H1 (cell line): ENCODE measurements at regions not wholly inside any gene's neighbourhood (a gene's known extent, or its start where the extent isn't known, plus 50 kb on each side); places are given as distances from the start of the nearest gene placed in this dataset.

ENCODE experiments used
- CTCF ChIA-PET: fragments of 300-600 bp; sonication (Branson Sonifier 250); formaldehyde crosslinking; loops from one replicate; lab custom pipeline; 2021; ENCODE audit not compliant: partially characterized antibody; lab: Charles Lee
- POLR2A ChIA-PET: fragments of 300-600 bp; sonication (Branson Sonifier 250); formaldehyde crosslinking; loops from one replicate; lab custom pipeline; 2021; ENCODE audit warnings: inconsistent platforms; ENCODE audit not compliant: partially characterized antibody; lab: Charles Lee
- DNase-seq, 2 experiments: peaks; one replicate each; pipeline versions ENCODE4 v3.0.0 to v3.0.0-alpha.2; 2010 to 2022; ENCODE audit warnings: low spot score in 2 of 2, low read depth in 1 of 2, mixed read lengths in 1 of 2
- FAIRE-seq: peaks from 2 replicates; lab custom pipeline; 2011; peaks lifted over from hg19 to GRCh38; lab: Jason Lieb, UNC
- H2AFZ ChIP-seq: 2 replicates; pipeline ENCODE4 v1.8.1; 2012; ENCODE audit warnings: low read length, inconsistent platforms
- H2AK5ac ChIP-seq: 2 replicates; pipeline ENCODE4 v1.6.1; 2013; ENCODE audit warnings: low read depth, low read length
- H2BK120ac ChIP-seq: replicated peaks from 2 replicates; pipeline ENCODE3; 2013; ENCODE audit warnings: low read depth, low read length, inconsistent platforms
- H2BK12ac ChIP-seq: 2 replicates; pipeline ENCODE4 v1.6.1; 2013; ENCODE audit warnings: low read depth, low read length
- H2BK15ac ChIP-seq: 2 replicates; pipeline ENCODE4 v1.6.1; 2013; ENCODE audit warnings: low read length
- H2BK20ac ChIP-seq: 2 replicates; pipeline ENCODE4 v1.6.1; 2013; ENCODE audit warnings: low read length
- H2BK5ac ChIP-seq: 2 replicates; pipeline ENCODE4 v1.6.1; 2013; ENCODE audit warnings: low read depth, low read length
- H3K14ac ChIP-seq: 2 replicates; pipeline ENCODE4 v1.6.1; 2013; ENCODE audit warnings: inconsistent platforms; ENCODE audit not compliant: insufficient read length
- H3K18ac ChIP-seq: 2 replicates; pipeline ENCODE4 v1.6.1; 2013; ENCODE audit warnings: low read length; ENCODE audit errors: extremely low read depth
- H3K23ac ChIP-seq: 2 replicates; pipeline ENCODE4 v1.6.1; 2013; ENCODE audit warnings: inconsistent platforms; ENCODE audit not compliant: insufficient read length
- H3K23me2 ChIP-seq: 2 replicates; pipeline ENCODE4 v1.6.1; 2013; ENCODE audit warnings: low read depth, low read length
- H3K27ac ChIP-seq: 2 replicates; pipeline ENCODE4 v1.6.1; 2011; ENCODE audit warnings: low read depth, low read length, inconsistent platforms
- H3K27me3 ChIP-seq, 4 experiments: replicated peaks in 1 of 4; 1 replicate in 1 of 4; 2 replicates in 3 of 4; pipeline versions ENCODE4 v1.6.1 to v1.8.1; 2011 to 2013; ENCODE audit warnings: low read length in 3 of 4, mild to moderate bottlenecking in 3 of 4, inconsistent platforms in 2 of 4, mixed read lengths in 2 of 4, moderate library complexity in 1 of 4; ENCODE audit not compliant: control insufficient read depth in 3 of 4, insufficient read depth in 3 of 4; ENCODE audit errors: extremely low read depth in 1 of 4
- H3K36me3 ChIP-seq, 4 experiments: 2 replicates each; pipeline versions ENCODE4 v1.6.1 to v1.8.1; 2011 to 2013; ENCODE audit warnings: mild to moderate bottlenecking in 4 of 4, low read length in 3 of 4, moderate library complexity in 2 of 4, control low read depth in 1 of 4, inconsistent platforms in 1 of 4; ENCODE audit not compliant: insufficient read depth in 4 of 4, control insufficient read depth in 2 of 4
- H3K4ac ChIP-seq: replicated peaks from 2 replicates; pipeline ENCODE3; 2013; ENCODE audit warnings: low read length, low read depth, mixed read lengths, inconsistent platforms; ENCODE audit not compliant: insufficient read length
- H3K4me1 ChIP-seq, 4 experiments: replicated peaks in 1 of 4; 1 replicate in 1 of 4; 2 replicates in 3 of 4; pipeline versions ENCODE4 v1.6.1 to v1.8.1; 2011 to 2013; ENCODE audit warnings: low read length in 3 of 4, inconsistent platforms in 2 of 4, mixed read lengths in 1 of 4; ENCODE audit not compliant: insufficient read depth in 4 of 4, control insufficient read depth in 3 of 4
- H3K4me2 ChIP-seq, 2 experiments: 2 replicates each; pipeline versions ENCODE4 v1.6.1 to v1.8.1; 2011 to 2013; ENCODE audit warnings: low read depth in 2 of 2, low read length in 2 of 2, control low read depth in 1 of 2, inconsistent platforms in 1 of 2, mild to moderate bottlenecking in 1 of 2; ENCODE audit not compliant: insufficient read depth in 1 of 2
- H3K4me3 ChIP-seq, 4 experiments: fragments of 200-600, 300-600 bp in 1 of 4; sonication (generic), shearing (Covaris generic), sonication (Bioruptor Twin) in 1 of 4; 2 replicates each; pipeline versions ENCODE4 v1.5.1 to v1.8.1; 2011 to 2016; ENCODE audit warnings: low read length in 4 of 4, low read depth in 3 of 4, control low read depth in 2 of 4, inconsistent platforms in 2 of 4, mild to moderate bottlenecking in 2 of 4, mixed read lengths in 1 of 4, moderate library complexity in 1 of 4; ENCODE audit not compliant: insufficient read depth in 2 of 4; ENCODE audit errors: extremely low read depth in 1 of 4
- H3K56ac ChIP-seq: replicated peaks from 2 replicates; pipeline ENCODE3; 2013; ENCODE audit warnings: low read depth, mild to moderate bottlenecking, mixed read lengths, low read length, inconsistent platforms; ENCODE audit not compliant: insufficient read length
- H3K79me1 ChIP-seq: 2 replicates; pipeline ENCODE4 v1.6.1; 2013; ENCODE audit warnings: low read depth, low read length, control low read depth
- H3K79me2 ChIP-seq, 2 experiments: 2 replicates each; pipeline versions ENCODE4 v1.6.1 to v1.8.1; 2012 to 2013; ENCODE audit warnings: low read length in 2 of 2, mild to moderate bottlenecking in 2 of 2, inconsistent platforms in 1 of 2; ENCODE audit not compliant: insufficient read depth in 2 of 2, control insufficient read depth in 1 of 2
- H3K9ac ChIP-seq, 4 experiments: replicated peaks in 1 of 4; 1 replicate in 1 of 4; 2 replicates in 3 of 4; pipeline versions ENCODE4 v1.6.1 to v1.8.1; 2011 to 2013; ENCODE audit warnings: low read depth in 3 of 4, low read length in 3 of 4, control low read depth in 2 of 4, mild to moderate bottlenecking in 2 of 4, moderate library complexity in 2 of 4, inconsistent platforms in 1 of 4; ENCODE audit errors: extremely low read depth in 1 of 4
- H3K9me3 ChIP-seq, 2 experiments: 2 replicates each; pipeline versions ENCODE4 v1.6.1 to v1.8.1; 2012 to 2013; ENCODE audit warnings: mild to moderate bottlenecking in 2 of 2, moderate library complexity in 2 of 2, control low read depth in 1 of 2, inconsistent platforms in 1 of 2, low read depth in 1 of 2, low read length in 1 of 2, mixed read lengths in 1 of 2; ENCODE audit not compliant: insufficient read depth in 2 of 2
- H4K20me1 ChIP-seq, 2 experiments: replicated peaks in 1 of 2; 2 replicates each; pipeline versions ENCODE3 to v1.8.1; 2011 to 2013; ENCODE audit warnings: inconsistent platforms in 2 of 2, low read length in 2 of 2, mild to moderate bottlenecking in 1 of 2; ENCODE audit not compliant: insufficient read depth in 2 of 2, control insufficient read depth in 1 of 2
- H4K5ac ChIP-seq: 2 replicates; pipeline ENCODE4 v1.6.1; 2013; ENCODE audit warnings: low read length, low read depth, mixed read lengths, inconsistent platforms; ENCODE audit not compliant: insufficient read length
- H4K8ac ChIP-seq: 2 replicates; pipeline ENCODE4 v1.8.0; 2013; ENCODE audit warnings: mild to moderate bottlenecking, moderate library complexity, low read length, inconsistent platforms; ENCODE audit not compliant: insufficient read depth; ENCODE audit errors: extremely low read depth
- H4K91ac ChIP-seq: replicated peaks from 2 replicates; pipeline ENCODE3; 2013; ENCODE audit warnings: low read length, mixed read lengths, inconsistent platforms; ENCODE audit not compliant: insufficient read length
- BCL11A ChIP-seq, 2 experiments: IDR thresholded peaks; one replicate each; pipeline ENCODE4 v1.6.1; 2011; ENCODE audit warnings: low read depth in 2 of 2, low read length in 2 of 2, mild to moderate bottlenecking in 2 of 2
- CBX5 ChIP-seq: fragments of 300-800, 300-1000 bp; sonication (generic); IDR thresholded peaks from 2 replicates; pipeline ENCODE4 v1.7.1; 2016; ENCODE audit warnings: antibody characterized with exemption, low read length, low read depth
- CEBPB ChIP-seq: IDR thresholded peaks from 2 replicates; pipeline ENCODE4 v1.6.1; 2012; ENCODE audit warnings: low read depth, low read length
- CHD2 ChIP-seq: IDR thresholded peaks from 2 replicates; pipeline ENCODE4 v1.6.1; 2012; ENCODE audit warnings: low read length, improper control_type of control experiment
- CREB1 ChIP-seq: IDR thresholded peaks from 2 replicates; pipeline ENCODE4 v1.6.1; 2012; ENCODE audit warnings: inconsistent platforms
- NANOG ChIP-seq: IDR thresholded peaks from 2 replicates; pipeline ENCODE4 v1.6.1; 2011; ENCODE audit warnings: low read length, low read depth, mild to moderate bottlenecking, inconsistent platforms; ENCODE audit not compliant: insufficient read depth, poor library complexity, severe bottlenecking
- RNF2 ChIP-seq: fragments of 200-900, 300-1000 bp; sonication (generic); IDR thresholded peaks from 2 replicates; pipeline ENCODE4 v1.7.1; 2016; ENCODE audit warnings: borderline replicate concordance, low read depth, mild to moderate bottlenecking, antibody characterized with exemption, low read length; ENCODE audit not compliant: poor library complexity, severe bottlenecking; ENCODE audit errors: missing control alignments
- SIRT6 ChIP-seq: IDR thresholded peaks from one replicate; pipeline ENCODE4 v1.7.1; 2012; ENCODE audit warnings: low read length, inconsistent platforms
- SP1 ChIP-seq: IDR thresholded peaks from 2 replicates; pipeline ENCODE4 v1.6.1; 2011; ENCODE audit warnings: low read depth, low read length
- TAF1 ChIP-seq: IDR thresholded peaks from 2 replicates; pipeline ENCODE4 v1.6.1; 2011; ENCODE audit warnings: mild to moderate bottlenecking, low read depth, low read length
- YY1 ChIP-seq: IDR thresholded peaks from 2 replicates; pipeline ENCODE4 v1.6.1; 2011; ENCODE audit warnings: low read depth, mild to moderate bottlenecking, low read length
- WGBS, 2 experiments: shearing (Covaris generic) in 1 of 2; methylation state at CpG; one replicate each; pipeline versions ENCODE4 v1.1.6 to v1.1.7; 2013 to 2015; ENCODE audit warnings: low lambda C conversion rate in 2 of 2, mixed read lengths in 2 of 2, inconsistent platforms in 1 of 2, low coverage in 1 of 2, missing lambda C conversion rate in 1 of 2; ENCODE audit not compliant: insufficient replicate concordance in 2 of 2, insufficient coverage in 1 of 2, insufficient read length in 1 of 2; ENCODE audit errors: extremely low coverage in 1 of 2, missing lambda C conversion rate in 1 of 2; 5-methylcytosine and 5-hydroxymethylcytosine counted together
- TF ChIP-seq, protein P1 (sequence below): IDR thresholded peaks from 2 replicates; pipeline ENCODE4 v1.6.1; 2012; ENCODE audit warnings: inconsistent platforms
- TF ChIP-seq, protein P2 (sequence below): IDR thresholded peaks from 2 replicates; pipeline ENCODE4 v1.6.1; 2012; ENCODE audit warnings: low read length, inconsistent platforms

DNA sequence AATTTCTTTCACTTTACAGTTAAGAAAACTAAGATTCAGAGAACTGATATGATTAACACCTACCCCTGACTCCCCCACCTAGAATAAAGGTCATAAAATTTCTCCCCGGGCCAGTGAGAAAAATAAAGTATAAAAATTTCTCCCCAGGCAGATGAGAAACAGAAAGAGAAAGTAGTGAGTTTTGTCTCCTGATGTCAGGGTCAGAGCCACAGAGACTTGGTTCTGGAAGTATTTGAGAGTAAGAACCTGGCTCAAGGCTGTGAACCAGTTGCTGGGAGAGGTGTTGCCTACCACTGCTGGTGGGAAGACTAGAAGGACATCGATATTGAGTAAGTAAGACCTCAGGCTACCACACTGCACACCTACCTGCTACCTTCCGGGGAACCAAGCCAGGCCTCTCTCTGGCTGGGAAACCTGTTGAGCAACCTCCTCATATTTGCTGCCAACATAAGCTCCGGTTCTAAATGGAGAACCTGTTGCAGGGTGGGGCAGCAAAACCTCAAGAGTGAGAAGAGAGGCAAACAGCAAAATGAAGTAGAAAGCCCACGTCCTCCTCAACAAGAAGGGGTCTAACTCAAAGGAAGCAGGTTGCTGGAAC, 104.2 kb upstream of the PUDP start:
- DNase-seq = no peak
- no peaks in the 10 kb centered on the region for H3K36me3 ChIP-seq
- H3K56ac ChIP-seq = no peak overlapping the region
- H3K9me3 ChIP-seq = no peaks in the 10 kb centered on the region
- no peak overlapping the region for H3K27ac ChIP-seq
- 79% methylated on average over 3 of the region's 5 CpGs; no CpG with 5 or more reads in 1 of the 2 experiments for WGBS, 2 experiments
- H4K91ac ChIP-seq = no peak overlapping the region
- H3K79me2 ChIP-seq = no peaks in the 10 kb centered on the region
- no peak overlapping the region for H2AK5ac ChIP-seq
- no peak overlapping the region for H4K5ac ChIP-seq
- H3K27me3 ChIP-seq = no peaks in the 10 kb centered on the region
- H3K14ac ChIP-seq = no peak overlapping the region
- no peaks in the 10 kb centered on the region for H4K20me1 ChIP-seq
- no peak overlapping the region for H4K8ac ChIP-seq
- POLR2A ChIA-PET = no interaction called here
- H2BK5ac ChIP-seq = no peak overlapping the region
- no peak overlapping the region for H2BK12ac ChIP-seq
- CTCF ChIA-PET = no interaction called here
- H2AFZ ChIP-seq = no peak overlapping the region
- H2BK15ac ChIP-seq = no peak overlapping the region
- no peak for FAIRE-seq
- H3K9ac ChIP-seq = no peak overlapping the region
- H3K4ac ChIP-seq = no peak overlapping the region
- no peaks in the 10 kb centered on the region for H3K23me2 ChIP-seq
- H3K4me2 ChIP-seq = no peak overlapping the region
- no peak overlapping the region for H3K4me3 ChIP-seq
- no peaks in the 10 kb centered on the region for H3K79me1 ChIP-seq
- no peak overlapping the region for H3K18ac ChIP-seq
- no peak overlapping the region for H2BK120ac ChIP-seq
- no peaks in the 10 kb centered on the region for H3K4me1 ChIP-seq
- H2BK20ac ChIP-seq = no peak overlapping the region
- no peak overlapping the region for H3K23ac ChIP-seq
- TF ChIP-seq SP1 = no peak
- TF ChIP-seq CBX5 = no peak
- TF ChIP-seq, protein P1, sequence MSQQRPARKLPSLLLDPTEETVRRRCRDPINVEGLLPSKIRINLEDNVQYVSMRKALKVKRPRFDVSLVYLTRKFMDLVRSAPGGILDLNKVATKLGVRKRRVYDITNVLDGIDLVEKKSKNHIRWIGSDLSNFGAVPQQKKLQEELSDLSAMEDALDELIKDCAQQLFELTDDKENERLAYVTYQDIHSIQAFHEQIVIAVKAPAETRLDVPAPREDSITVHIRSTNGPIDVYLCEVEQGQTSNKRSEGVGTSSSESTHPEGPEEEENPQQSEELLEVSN = no peak
- TF ChIP-seq RNF2 = no peak
- TF ChIP-seq NANOG = no peak
- no peak for TF ChIP-seq TAF1
- TF ChIP-seq CHD2 = no peak
- TF ChIP-seq CEBPB = no peak
- TF ChIP-seq CREB1 = no peak
- no peak for TF ChIP-seq BCL11A (IDR thresholded peaks at IDR 0.05; ENCODE audit: low read depth in 2 of 2, low read length in 2 of 2)
- TF ChIP-seq SIRT6 = no peak
- no peak for TF ChIP-seq YY1
- TF ChIP-seq, protein P2, sequence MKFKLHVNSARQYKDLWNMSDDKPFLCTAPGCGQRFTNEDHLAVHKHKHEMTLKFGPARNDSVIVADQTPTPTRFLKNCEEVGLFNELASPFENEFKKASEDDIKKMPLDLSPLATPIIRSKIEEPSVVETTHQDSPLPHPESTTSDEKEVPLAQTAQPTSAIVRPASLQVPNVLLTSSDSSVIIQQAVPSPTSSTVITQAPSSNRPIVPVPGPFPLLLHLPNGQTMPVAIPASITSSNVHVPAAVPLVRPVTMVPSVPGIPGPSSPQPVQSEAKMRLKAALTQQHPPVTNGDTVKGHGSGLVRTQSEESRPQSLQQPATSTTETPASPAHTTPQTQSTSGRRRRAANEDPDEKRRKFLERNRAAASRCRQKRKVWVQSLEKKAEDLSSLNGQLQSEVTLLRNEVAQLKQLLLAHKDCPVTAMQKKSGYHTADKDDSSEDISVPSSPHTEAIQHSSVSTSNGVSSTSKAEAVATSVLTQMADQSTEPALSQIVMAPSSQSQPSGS = no peak
